ENCODE measurements at regions not wholly inside any gene's neighbourhood (a gene's known extent, or its start where the extent isn't known, plus 50 kb on each side); places are given as distances from the start of the nearest gene placed in this dataset.
"Not testable (repeated sequence)": the region's sequence is repeated elsewhere in the genome, so short reads cannot be mapped to it uniquely, and the experiment has no call there.

GRCh38 chr9:62864481-62865469 is 1674.9 kb downstream of the SPATA31A7 start:
- peak; percentile 6 for DNase-seq (ENCODE audit: insufficient read length, low spot score)
- FAIRE-seq, result not testable (repeated sequence)

GRCh38 chr9:62869061-62869460 is 1679.2 kb downstream of the SPATA31A7 start:
- not testable (repeated sequence) for DNase-seq (ENCODE audit: insufficient read length, low spot score); FAIRE-seq

- not testable (repeated sequence) for FAIRE-seq; DNase-seq (ENCODE audit: insufficient read length, low spot score)
These were observed 1681.9 kb downstream of the SPATA31A7 start for GRCh38 chr9:62871765-62872164.

GRCh38 chr9:62874213-62874612 is 1684.4 kb downstream of the SPATA31A7 start:
- not testable (repeated sequence) for FAIRE-seq

GRCh38 chr9:62874745-62875599 is 1685.1 kb downstream of the SPATA31A7 start:
- FAIRE-seq; DNase-seq (ENCODE audit: insufficient read length, low spot score): not testable (repeated sequence)

More at GRCh38 chr9:62874213-62874612, 1684.4 kb downstream of the SPATA31A7 start:
- not testable (repeated sequence) for DNase-seq (ENCODE audit: insufficient read length, low spot score)

GRCh38 chr9:62877552-62877951 is 1687.7 kb downstream of the SPATA31A7 start:
- FAIRE-seq, result not testable (repeated sequence)

GRCh38 chr9:62877987-62878386 is 1688.2 kb downstream of the SPATA31A7 start:
- FAIRE-seq, result not testable (repeated sequence)

More at GRCh38 chr9:62877552-62877951, 1687.7 kb downstream of the SPATA31A7 start:
- not testable (repeated sequence) for DNase-seq (ENCODE audit: insufficient read length, low spot score)

GRCh38 chr9:62880453-62880852 is 1690.6 kb downstream of the SPATA31A7 start:
- DNase-seq (ENCODE audit: insufficient read length, low spot score); FAIRE-seq: not testable (repeated sequence)

More at GRCh38 chr9:62877987-62878386, 1688.2 kb downstream of the SPATA31A7 start:
- not testable (repeated sequence) for DNase-seq (ENCODE audit: insufficient read length, low spot score)

- FAIRE-seq; DNase-seq (ENCODE audit: insufficient read length, low spot score): not testable (repeated sequence)
These were observed 1691.1 kb downstream of the SPATA31A7 start for GRCh38 chr9:62880971-62881370.

GRCh38 chr9:62881811-62882210 is 1692.0 kb downstream of the SPATA31A7 start:
- DNase-seq (ENCODE audit: insufficient read length, low spot score); FAIRE-seq: not testable (repeated sequence)

- FAIRE-seq, result not testable (repeated sequence)
These were observed 1692.9 kb downstream of the SPATA31A7 start for GRCh38 chr9:62882717-62883116.

GRCh38 chr9:62896692-62897091 is 1706.9 kb downstream of the SPATA31A7 start:
- DNase-seq (ENCODE audit: insufficient read length, low spot score); FAIRE-seq: not testable (repeated sequence)

More at GRCh38 chr9:62882717-62883116, 1692.9 kb downstream of the SPATA31A7 start:
- not testable (repeated sequence) for DNase-seq (ENCODE audit: insufficient read length, low spot score)

- FAIRE-seq; DNase-seq (ENCODE audit: insufficient read length, low spot score): not testable (repeated sequence)
These were observed 1707.8 kb downstream of the SPATA31A7 start for GRCh38 chr9:62897411-62898225.

- FAIRE-seq; DNase-seq (ENCODE audit: insufficient read length, low spot score): not testable (repeated sequence)
These were observed 1709.8 kb downstream of the SPATA31A7 start for GRCh38 chr9:62899666-62900065.

GRCh38 chr9:62904061-62904460 is 1714.2 kb downstream of the SPATA31A7 start:
- DNase-seq (ENCODE audit: insufficient read length, low spot score); FAIRE-seq: not testable (repeated sequence)

GRCh38 chr9:62905722-62906121 is 1715.9 kb downstream of the SPATA31A7 start:
- FAIRE-seq; DNase-seq (ENCODE audit: insufficient read length, low spot score): not testable (repeated sequence)

- not testable (repeated sequence) for DNase-seq (ENCODE audit: insufficient read length, low spot score); FAIRE-seq
These were observed 1718.0 kb downstream of the SPATA31A7 start for GRCh38 chr9:62907866-62908265.

GRCh38 chr9:62908271-62908670 is 1718.4 kb downstream of the SPATA31A7 start:
- not testable (repeated sequence) for FAIRE-seq; DNase-seq (ENCODE audit: insufficient read length, low spot score)

GRCh38 chr9:62909447-62909846 is 1719.6 kb downstream of the SPATA31A7 start:
- not testable (repeated sequence) for DNase-seq (ENCODE audit: insufficient read length, low spot score); FAIRE-seq
